K562 (cell line): ENCODE measurements at regions not wholly inside any gene's neighbourhood (a gene's known extent, or its start where the extent isn't known, plus 50 kb on each side); places are given as distances from the start of the nearest gene placed in this dataset.

Experiments
- CREB5 ChIP-seq: fragments of 250-450 bp; sonication (Bioruptor Pico); IDR thresholded peaks from 2 replicates; pipeline ENCODE4 v1.5.0; 2020; ENCODE audit warnings: mild to moderate bottlenecking
- E2F5 ChIP-seq: sonication (generic); formaldehyde crosslinking; IDR thresholded peaks from 2 replicates; pipeline ENCODE4 v1.8.0; 2022; ENCODE audit warnings: mild to moderate bottlenecking, missing genetic modification reagents
- SOX6 ChIP-seq: fragments of 450-650 bp; IDR thresholded peaks from 2 replicates; pipeline ENCODE4 v1.6.1; 2014; ENCODE audit warnings: mild to moderate bottlenecking
- SREBF1 ChIP-seq: fragments of 150-350 bp; IDR thresholded peaks from 2 replicates; pipeline ENCODE4 v1.6.1; 2014; ENCODE audit warnings: antibody characterized with exemption, low read depth, low read length, borderline replicate concordance
- TGIF2 ChIP-seq: sonication (generic); formaldehyde crosslinking; IDR thresholded peaks from 2 replicates; pipeline ENCODE4 v1.8.1; 2022; ENCODE audit warnings: mild to moderate bottlenecking, missing genetic modification reagents, moderate library complexity
- USF2 ChIP-seq: sonication (generic); formaldehyde crosslinking; IDR thresholded peaks from 2 replicates; pipeline ENCODE4 v1.5.0; 2020; ENCODE audit warnings: missing genetic modification reagents
- ZEB2 ChIP-seq: fragments of 450-650 bp; IDR thresholded peaks from 2 replicates; pipeline ENCODE4 v1.6.1; 2016
- ZFP1 ChIP-seq: fragments of 450-650 bp; formaldehyde crosslinking; IDR thresholded peaks from 2 replicates; pipeline ENCODE4 v1.4.0; 2020; ENCODE audit warnings: mild to moderate bottlenecking, mixed read lengths
- TF ChIP-seq, protein P1 (sequence below): IDR thresholded peaks from 3 replicates; pipeline ENCODE4 v1.6.1; 2011; ENCODE audit warnings: borderline replicate concordance, mild to moderate bottlenecking; ENCODE audit not compliant: insufficient read length, insufficient read depth

- TF ChIP-seq SOX6 = peak; percentile 61; the same call in 1 of the 2 replicates
- no peak for TF ChIP-seq ZFP1 (CRISPR knock-in tag)
- no peak for TF ChIP-seq E2F5 (CRISPR knock-in tag)
- no peak for TF ChIP-seq ZEB2
- no peak for TF ChIP-seq CREB5
- TF ChIP-seq SREBF1 = no peak
- TF ChIP-seq TGIF2 (CRISPR knock-in tag) = no peak
- TF ChIP-seq USF2 (CRISPR knock-in tag) = no peak
- TF ChIP-seq, protein P1, sequence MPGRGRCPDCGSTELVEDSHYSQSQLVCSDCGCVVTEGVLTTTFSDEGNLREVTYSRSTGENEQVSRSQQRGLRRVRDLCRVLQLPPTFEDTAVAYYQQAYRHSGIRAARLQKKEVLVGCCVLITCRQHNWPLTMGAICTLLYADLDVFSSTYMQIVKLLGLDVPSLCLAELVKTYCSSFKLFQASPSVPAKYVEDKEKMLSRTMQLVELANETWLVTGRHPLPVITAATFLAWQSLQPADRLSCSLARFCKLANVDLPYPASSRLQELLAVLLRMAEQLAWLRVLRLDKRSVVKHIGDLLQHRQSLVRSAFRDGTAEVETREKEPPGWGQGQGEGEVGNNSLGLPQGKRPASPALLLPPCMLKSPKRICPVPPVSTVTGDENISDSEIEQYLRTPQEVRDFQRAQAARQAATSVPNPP = no peak
Observed at GRCh38 chr1:22341791-22342605, 109.7 kb upstream of the ZBTB40 start (continued).
